ENCODE measurements at regions not wholly inside any gene's neighbourhood (a gene's known extent, or its start where the extent isn't known, plus 50 kb on each side); places are given as distances from the start of the nearest gene placed in this dataset.

DNA sequence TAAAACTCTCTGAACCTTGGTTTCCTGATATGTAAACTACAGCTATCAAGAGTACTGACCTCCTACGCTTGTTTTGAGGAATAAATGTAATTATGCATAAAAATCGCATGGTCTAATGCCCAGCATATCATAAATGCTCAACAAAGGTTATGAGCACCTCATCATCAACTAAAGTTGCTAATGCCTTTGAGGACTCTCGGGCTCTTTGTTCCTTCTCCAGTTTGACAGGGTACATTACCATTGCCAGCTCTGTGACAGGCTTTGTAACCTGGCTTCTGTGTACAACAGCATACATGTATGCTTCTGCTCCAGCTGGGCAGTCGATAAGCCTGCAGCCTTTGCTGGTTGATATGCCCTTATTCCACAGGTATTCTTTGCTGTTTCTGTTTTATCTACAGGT, 95.2 kb downstream of the C9orf152 start:
- TF ChIP-seq, protein P1, sequence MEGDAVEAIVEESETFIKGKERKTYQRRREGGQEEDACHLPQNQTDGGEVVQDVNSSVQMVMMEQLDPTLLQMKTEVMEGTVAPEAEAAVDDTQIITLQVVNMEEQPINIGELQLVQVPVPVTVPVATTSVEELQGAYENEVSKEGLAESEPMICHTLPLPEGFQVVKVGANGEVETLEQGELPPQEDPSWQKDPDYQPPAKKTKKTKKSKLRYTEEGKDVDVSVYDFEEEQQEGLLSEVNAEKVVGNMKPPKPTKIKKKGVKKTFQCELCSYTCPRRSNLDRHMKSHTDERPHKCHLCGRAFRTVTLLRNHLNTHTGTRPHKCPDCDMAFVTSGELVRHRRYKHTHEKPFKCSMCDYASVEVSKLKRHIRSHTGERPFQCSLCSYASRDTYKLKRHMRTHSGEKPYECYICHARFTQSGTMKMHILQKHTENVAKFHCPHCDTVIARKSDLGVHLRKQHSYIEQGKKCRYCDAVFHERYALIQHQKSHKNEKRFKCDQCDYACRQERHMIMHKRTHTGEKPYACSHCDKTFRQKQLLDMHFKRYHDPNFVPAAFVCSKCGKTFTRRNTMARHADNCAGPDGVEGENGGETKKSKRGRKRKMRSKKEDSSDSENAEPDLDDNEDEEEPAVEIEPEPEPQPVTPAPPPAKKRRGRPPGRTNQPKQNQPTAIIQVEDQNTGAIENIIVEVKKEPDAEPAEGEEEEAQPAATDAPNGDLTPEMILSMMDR (IDR thresholded peaks at IDR 0.05) = no peak
- no peak for TF ChIP-seq EZH2 (IDR thresholded peaks at IDR 0.05)
